Stimulated activated naive CD8-positive, alpha-beta T cell treated with anti-CD3 and anti-CD28 coated beads, Interleukin-15, Interleukin-2, amounts not matched to agents 100 U/mL and 50 U/mL, for 24 hours (primary cell): ENCODE measurements at regions not wholly inside any gene's neighbourhood (a gene's known extent, or its start where the extent isn't known, plus 50 kb on each side); places are given as distances from the start of the nearest gene placed in this dataset.

Experiments
- ATAC-seq: fragments of 150-1000 bp; cut with Tn5 transposase; one replicate; pipeline ENCODE4 v1.10.0; 2021
- DNase-seq: peaks from one replicate; pipeline ENCODE4 v3.0.0; 2021

DNA sequence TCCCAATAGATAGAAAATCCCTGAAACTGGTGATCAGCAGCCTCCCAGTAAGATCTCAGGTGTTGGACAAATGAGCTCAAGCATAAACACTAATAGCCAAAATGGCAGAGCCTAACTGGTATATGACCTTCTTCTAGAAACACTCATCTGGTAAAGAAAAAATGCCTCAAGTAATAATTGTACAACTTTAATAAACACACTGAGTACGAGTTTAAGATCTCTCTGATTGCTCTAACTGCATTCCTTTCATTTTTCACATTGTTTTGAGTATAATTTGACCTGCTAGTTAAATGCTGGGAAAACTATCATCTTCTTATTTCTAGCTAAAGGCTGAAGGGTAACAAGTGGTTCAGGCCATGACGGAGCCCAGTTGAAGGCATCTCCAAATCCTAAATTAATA, 2009.5 kb upstream of the PCDH20 start:
- ATAC-seq = no peak
- no peak for DNase-seq

DNA sequence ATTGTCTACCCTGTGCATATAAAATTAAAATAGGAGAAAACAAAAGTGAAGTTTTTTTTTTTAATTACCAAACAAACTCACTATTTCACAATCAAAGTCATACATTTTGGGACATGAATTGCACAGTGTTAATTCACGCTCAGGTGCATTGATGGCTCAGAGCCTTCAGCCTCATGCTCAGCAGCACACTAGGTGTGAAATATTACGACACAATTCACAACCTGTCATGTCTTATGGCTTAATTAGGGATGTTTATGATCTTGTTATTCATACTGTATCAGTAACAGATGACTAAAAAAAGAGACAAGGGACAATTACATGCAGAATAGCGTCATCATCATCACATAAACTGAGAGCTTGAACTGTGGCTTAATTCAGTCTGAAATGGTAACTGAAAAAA, 2005.5 kb upstream of the PCDH20 start:
- ATAC-seq (no peak), DNase-seq (no peak)

DNA sequence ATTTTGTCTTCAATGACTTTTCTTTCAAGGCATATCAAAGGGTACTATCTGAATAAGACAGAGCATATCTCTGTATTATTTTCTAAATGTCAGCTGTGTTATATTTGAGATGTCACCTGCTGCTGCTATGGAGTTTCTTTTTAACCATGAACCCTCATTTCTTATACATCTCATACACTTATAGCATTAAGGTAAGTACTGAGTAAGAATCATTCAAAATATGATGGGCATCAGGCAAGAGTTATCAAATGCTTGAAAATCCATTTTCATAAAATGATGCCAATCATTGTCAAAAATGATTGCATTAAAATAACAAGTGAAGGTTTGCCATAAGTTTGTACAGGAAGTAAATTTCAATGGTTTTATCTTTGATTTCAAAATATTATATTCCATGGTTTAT, 2005.0 kb upstream of the PCDH20 start:
- DNase-seq = no peak
- no peak for ATAC-seq

DNA sequence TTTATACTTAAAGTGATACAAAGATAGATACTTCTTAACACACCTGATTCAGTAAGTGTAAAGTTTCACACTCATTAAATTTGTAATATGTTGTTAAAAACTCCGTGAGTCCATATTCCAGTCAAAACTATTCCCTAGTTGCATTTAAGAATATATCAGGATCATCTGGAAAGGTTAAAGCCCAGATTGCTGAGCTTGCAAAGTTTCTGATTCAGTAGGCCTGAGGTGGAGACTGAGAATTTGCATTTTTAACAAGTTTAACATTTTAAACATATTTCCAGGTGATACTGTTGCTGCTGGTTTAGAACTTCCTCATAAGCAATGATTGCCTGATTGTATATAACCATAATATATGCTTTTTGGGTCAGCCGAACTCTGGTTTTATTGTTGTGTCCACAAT, 1998.6 kb upstream of the PCDH20 start:
- no peak for ATAC-seq
- DNase-seq = no peak

DNA sequence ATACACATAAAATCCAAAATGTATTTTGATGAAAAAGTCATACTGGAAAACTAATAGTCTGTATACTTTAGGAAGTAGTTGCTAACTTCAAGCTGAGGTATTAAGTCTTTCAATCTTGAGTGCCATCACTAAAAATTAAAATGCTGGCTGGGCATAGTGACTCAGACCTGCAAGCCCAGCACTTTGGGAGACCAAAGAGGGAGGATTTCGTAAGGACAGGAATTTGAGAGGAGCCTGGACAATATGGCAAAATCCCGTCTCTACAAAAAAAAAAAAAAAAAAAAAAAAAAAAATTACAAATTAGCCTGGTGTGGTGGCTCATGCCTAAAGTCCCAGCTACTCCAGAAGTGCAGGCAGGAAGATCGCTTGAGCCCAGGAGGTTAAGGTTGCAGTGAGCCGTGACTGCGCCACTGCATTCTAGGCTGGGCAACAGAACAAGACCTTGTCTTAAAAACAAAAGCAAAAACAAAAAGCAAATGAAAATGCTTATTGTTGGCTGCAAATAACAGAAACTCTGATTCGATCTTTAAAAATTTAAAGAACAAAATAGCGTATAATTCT, 1994.2 kb upstream of the PCDH20 start:
- DNase-seq = no peak
- ATAC-seq = no peak

DNA sequence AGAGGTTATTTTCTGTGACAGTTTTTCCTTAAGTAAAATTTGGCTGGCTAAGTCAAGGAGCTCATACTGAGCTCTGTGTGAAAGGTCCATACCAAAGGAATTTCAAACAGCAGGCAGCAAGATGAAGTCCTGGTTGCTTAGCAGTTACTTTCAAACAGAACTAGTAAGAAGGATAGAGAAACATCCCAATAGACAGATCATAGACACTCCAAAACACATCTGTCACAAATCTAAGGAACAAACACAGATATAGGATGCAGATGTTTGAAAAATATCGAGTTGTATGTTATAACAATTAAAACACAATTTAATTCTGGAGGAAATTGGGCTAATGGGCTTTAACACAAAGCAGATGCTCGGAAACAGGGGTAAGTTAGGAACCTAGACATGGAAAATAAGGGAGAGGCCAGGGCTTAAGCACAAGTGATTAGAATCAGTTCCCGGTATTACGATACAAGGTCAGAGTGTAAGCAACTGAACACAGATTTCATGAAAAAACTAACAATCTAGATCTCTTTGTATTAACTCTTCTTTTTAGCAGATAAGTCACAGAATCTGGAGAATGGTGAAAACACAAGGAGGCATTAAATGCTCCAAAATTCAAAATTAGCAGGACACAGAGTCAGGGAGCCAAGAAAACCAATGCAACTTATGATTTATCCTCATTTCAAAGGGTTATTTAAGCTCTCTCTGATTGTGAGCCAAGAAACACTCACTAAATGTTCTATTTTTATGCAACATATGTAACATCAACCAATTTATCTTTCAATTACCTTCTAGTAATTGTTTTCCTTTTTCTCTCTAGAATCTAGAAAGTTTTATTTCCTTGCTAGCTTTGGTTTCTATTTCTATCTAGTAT, 1992.9 kb upstream of the PCDH20 start:
- DNase-seq (no peak), ATAC-seq (no peak)

DNA sequence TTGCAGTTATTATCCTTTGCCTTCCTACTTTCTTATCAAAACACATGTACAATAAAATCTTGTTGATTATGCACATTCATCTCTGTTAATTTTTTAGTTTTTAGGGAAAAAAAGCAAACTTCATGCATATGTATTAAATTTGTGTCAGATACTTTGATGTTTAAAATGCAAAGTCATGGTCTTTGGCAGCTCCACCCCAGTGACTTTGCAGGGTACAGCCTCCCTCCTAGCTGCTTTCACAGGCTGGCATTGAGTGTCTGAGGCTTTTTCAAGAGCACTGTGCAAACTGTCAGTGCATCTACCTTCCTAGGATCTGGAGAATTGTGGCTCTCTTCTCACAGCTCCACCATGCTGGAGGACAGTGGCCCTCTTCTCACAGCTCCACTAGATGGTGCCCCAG, 1988.1 kb upstream of the PCDH20 start:
- no peak for DNase-seq
- ATAC-seq = no peak

DNA sequence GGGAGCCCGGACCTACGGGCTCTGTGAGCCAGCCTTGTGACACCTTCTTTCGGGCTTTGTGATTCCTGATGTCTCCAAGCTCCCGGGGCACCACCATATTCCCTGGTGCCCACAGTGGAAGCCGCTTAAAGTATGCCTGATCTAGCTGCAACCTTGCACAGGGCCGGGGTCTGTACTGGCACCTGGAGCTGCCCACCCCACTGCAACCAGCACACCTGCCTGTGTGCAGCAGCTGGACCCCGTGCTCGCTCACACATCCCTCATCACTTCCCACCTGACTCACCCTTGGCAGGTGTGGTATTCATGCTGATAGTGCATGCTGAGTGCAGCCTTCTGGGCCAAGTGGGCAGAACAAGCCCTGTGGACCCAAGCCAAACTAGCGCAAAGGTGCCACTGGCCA, 1981.1 kb upstream of the PCDH20 start:
- DNase-seq (no peak), ATAC-seq (peak; percentile 28)

DNA sequence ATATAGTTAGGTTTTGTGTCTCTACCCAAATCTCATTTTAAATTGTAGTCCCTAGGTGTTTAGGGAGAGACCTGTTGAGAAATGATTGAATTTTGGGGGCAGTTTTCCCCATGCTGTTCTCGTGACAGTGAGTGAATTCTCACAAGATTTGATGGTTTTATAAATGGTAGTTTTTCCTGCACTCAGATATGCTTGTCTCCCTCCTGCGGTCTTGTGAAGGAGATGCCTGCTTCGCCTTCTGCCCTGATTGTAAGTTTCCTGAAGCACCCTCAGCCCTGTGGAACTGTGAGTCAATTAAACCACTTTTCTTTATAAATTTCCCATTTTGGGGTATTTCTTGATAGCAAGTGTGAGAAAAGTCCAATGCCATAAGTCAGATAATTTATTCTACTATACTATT, 1977.5 kb upstream of the PCDH20 start:
- DNase-seq (no peak), ATAC-seq (no peak)

DNA sequence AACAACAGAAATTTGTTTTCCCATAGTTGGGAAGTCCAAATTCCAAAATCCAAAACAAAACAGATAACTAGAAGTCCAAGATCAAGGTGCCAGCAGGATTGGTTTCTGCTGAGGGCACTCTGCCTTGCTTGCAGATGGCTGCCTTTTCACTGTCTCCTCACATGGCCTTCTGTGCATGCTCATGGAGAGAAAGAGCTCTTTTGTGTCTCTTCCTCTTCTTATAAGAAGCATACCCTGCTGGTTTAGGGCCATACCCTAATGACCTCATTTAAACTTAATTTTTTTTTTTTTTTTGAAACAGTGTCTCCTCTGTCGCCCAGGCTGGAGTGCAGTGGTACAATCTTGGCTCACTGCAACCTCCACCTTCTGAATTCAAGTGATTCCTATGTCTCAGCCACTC, 1974.1 kb upstream of the PCDH20 start:
- no peak for DNase-seq
- ATAC-seq = no peak

DNA sequence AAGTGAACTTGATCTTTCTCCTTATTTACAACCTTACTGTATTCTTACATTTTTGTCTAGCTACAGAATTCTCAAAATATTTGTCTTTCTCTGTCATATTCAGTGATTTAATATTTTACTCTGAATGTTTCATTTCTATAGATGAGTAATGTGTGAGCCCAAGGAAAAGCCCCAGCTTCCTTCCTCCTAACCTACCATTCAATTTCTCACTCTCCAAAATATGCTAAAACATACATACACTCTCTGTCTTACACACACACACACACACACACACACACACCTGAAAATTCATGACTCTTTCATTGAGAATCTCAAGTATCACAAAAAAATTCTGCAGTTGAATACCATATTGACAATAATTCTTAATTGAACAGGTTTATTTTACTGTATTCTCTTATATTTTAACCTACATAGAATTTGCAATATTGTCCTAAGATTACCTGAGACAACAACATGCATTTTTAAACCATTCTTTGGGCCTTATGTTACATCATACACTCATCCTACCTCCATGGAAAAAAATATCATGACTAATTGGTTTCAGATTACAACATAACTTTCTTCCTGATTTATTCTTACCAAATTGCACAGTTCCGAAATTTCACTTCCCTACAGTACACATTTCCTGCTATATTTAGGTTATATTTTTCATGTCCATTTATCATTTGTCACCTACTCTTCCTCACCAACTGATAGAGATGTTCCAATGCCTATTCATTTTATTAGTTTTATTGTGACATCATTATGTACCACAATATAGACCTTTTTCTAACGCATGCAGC, 1965.6 kb upstream of the PCDH20 start:
- no peak for ATAC-seq
- no peak for DNase-seq

DNA sequence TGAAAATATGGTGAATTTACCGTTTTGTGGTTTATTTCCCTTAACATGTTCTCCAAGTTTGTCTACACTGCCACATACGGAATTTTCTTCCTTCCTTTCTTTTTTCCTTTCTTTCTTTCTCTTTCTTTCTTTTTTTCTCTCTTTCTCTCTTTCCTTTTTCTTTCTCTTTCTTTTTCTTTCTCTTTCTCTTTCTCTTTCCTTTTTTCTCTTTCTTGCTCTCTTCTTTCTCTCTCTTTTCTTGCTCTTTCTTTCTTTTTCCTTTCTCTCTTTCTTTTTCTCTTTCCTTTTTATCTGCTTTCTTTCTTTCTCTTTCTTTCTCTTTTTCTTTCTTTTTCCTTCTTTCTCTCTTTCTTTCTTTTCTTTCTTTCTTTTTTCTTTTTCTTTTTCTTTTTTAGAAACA, 1962.3 kb upstream of the PCDH20 start:
- DNase-seq = no peak

DNA sequence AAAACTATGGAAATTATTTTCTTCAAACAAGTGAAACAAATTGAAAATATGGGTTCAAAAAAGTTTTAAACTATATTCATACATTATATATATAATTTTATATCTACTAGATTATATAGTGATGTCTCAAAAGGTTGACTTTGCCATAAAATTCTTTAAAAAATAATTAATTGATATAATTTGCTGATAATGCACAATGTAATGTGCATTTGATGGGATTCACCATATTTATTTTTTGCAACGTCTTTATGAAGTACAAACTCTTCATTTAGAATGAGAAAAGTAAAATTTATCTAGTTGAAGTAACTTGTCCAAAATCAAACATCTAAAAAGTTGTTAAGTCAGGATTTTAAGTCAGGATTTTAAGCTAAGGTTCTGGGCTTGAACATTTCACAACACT, 1954.5 kb upstream of the PCDH20 start:
- DNase-seq = no peak
- ATAC-seq = no peak

More for the DNA sequence above, 1962.3 kb upstream of the PCDH20 start:
- ATAC-seq = no peak

DNA sequence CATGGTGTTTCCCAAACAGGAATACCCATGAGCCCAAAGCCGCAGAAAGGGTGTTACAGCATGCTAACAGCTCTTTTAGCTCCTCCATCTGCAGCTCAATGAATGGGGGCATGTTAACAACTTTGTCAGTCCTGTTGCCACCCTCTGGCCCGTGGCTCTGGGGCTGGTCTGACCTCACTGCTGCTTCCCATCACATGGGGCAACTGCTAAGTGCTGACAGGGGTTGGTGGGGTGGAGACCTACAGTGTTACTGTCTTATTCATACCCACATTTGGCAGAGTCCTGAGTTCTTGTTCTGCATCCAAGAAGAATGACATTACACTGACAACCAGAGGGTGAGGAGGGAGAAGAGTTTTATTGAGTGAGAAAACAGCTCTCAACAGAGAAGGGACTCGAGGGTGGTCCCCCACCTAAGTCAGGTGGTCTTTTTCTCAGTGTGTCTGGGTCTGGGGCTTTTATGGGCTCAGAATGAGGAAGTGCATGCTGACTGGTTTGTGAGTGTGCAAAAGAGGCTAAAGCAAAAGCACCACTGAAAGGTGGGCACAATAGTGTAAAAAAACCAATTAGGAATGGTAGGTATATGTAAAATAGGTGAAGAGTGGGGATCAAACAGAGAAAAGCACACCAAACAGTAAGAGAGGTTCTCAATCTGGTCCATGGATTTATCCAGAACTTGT, 1952.0 kb upstream of the PCDH20 start:
- ATAC-seq (no peak), DNase-seq (no peak)

DNA sequence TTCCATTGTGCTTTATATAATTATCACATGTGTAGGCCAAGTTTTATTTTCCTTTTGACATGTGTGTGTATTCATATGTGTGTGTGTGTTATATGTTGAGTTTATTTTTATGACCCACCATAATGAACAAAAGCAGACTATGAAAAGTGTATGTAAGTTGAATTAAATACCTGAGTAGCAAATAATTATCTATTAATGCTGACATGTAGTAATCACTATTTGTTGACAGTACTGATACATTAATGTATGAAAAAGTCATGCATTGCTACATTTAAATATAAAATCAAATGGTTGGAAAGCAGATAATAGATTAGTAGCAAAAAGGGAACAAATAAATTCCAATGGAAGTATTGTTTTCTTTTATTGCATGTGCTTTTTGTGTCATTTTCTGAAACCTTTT, 1948.5 kb upstream of the PCDH20 start:
- ATAC-seq = no peak

DNA sequence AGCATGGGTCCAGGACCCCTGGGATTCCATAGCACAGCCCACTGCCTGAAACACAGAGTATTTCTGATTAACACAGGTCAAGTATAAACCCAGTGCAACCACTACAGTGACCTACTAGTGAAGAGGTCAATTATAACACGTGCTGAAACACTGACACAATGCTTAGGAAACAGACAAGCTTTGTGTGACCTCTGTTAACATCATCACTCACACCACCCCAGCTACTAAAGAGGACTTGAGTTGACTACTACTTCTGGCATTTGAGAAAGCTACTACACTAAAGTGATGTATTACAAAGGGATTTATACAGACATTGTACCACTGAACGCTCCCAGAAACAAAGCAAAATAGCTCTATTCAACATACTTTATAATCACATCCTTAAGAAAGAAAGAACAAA, 1935.9 kb upstream of the PCDH20 start:
- ATAC-seq (no peak), DNase-seq (no peak)

More for the DNA sequence above, 1948.5 kb upstream of the PCDH20 start:
- DNase-seq = no peak

DNA sequence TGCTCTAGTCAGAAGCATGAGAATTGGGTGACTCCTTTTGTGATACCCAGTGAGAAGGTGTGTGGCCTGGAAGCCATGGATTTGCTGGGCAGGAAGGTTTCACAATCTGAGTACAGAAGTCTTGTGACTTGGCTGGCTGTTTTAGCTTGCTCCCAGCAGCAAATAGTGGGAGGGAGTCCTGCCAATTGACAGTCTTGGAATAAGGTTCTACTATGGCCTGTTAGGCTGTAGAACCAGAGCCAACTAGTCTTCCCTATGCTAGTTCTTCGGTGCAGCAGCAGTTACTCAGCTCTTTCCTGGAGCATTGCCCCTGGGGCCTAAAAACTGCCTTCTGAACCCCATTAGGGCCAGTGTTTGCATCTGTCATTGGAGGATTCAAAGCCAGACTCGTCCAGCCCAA, 1935.4 kb upstream of the PCDH20 start:
- DNase-seq (no peak), ATAC-seq (no peak)

DNA sequence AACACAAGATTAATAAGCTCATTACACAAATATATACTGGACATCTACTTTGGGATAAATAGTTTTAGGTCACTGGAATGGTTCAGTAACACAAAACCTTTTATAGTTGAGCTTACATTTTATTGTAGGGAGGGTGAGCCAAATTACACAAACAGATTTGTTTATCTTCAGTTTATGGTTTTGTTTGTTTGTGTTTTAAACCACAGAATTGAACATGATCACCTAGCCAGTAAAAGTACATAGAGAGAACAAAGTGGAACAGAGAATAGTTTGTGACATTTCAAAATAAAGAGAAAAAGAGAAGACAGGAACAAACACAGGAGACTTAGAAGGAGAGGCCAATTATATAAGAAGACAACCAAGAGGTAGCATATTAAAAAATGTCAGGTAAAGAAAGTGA, 1930.2 kb upstream of the PCDH20 start:
- DNase-seq (no peak), ATAC-seq (no peak)

DNA sequence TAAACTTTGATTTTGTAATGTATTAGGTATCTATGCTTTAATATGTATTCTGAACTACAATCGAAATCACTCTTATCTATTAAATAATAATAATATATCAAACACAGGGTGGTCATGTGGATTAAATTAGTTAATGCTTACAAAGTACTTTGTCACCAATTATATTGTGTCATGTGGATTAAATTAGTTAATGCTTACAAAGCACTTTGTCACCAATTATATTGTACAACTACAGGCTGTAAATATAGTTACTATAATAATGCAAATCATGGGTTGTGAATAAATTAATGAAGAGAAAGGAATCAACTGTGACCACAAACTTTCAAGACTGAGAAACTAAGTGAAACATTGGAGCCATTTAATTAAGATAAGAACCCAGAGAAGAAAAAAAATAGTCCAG, 1929.1 kb upstream of the PCDH20 start:
- ATAC-seq = no peak
- no peak for DNase-seq

DNA sequence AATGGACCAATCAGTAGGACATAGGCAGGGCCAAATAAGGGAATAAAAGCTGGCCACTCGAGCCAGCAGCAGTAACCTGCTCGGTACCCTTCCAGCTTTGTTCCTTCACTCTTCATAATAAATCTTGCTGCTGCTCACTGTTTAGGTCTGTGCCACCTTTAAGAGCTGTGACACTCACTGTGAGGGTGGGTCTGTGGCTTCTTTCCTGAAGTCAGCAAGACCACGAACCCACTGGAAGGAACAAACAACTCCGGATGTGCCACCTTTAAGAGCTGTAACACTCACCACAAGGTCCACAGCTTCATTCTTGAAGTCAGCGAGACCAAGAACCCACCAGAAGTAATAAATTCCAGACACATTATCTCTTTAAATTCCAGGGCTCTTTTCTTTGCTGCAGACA, 1922.3 kb upstream of the PCDH20 start:
- DNase-seq (no peak), ATAC-seq (no peak)

DNA sequence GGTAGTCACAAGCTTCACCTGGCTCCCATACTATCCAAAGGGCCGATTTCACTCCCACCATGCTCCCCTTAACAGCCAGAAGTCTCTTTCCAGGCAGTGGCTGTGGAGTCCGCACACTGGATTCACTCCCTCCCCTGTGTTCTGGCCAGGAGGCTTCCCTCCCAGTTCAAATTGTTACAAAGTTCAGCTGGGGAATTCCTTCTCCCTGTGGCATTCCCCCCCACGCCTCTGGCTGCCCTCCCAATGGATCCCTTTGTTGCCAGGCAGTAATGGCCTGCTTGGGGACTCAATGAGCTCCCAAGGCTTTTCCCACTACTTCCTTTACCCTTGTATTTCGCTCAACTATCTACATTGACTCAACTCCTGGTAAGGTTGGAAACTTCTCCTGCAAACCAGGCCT, 1921.4 kb upstream of the PCDH20 start:
- no peak for ATAC-seq
- no peak for DNase-seq

DNA sequence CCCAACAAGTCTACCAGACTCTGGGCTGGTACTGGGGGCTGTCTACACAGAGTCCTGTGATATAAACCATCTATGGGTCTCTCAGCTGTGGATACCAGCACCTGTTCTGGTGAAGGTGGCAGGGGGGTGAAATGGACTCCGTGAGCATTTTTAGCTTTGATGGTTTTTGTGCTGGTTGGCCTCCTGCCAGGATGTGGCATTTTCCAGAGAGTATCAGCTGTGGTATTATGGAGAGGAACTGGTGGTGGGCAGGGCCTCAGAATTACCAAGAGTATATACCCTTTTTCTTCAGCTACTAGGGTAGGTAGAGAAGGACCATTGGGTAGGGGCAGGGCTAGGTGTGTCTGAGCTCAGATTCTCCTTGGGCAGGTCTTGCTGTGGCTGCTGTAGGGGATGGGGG, 1920.9 kb upstream of the PCDH20 start:
- ATAC-seq = no peak
- no peak for DNase-seq

DNA sequence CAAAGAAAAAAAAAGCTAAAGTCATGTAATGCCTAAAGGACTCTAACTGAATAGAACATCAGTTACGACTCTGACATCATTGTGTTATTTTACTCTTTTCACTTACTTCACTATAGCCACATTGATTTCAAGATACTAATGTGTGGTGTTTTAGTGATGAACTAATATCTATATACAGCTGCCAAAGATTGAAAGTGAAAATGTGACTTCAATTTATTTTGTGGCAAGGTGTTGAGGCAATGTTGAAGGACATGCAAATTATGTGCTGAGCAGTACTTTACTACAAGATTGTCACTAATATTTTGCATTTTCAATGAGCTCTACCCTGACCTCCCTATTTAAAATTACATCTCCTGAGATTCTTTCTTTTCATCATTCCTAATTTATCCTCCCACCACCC, 1911.9 kb upstream of the PCDH20 start:
- ATAC-seq = no peak
- no peak for DNase-seq
